ENCODE measurements at regions not wholly inside any gene's neighbourhood (a gene's known extent, or its start where the extent isn't known, plus 50 kb on each side); places are given as distances from the start of the nearest gene placed in this dataset.
"Not testable (repeated sequence)": the region's sequence is repeated elsewhere in the genome, so short reads cannot be mapped to it uniquely, and the experiment has no call there.

DNA sequence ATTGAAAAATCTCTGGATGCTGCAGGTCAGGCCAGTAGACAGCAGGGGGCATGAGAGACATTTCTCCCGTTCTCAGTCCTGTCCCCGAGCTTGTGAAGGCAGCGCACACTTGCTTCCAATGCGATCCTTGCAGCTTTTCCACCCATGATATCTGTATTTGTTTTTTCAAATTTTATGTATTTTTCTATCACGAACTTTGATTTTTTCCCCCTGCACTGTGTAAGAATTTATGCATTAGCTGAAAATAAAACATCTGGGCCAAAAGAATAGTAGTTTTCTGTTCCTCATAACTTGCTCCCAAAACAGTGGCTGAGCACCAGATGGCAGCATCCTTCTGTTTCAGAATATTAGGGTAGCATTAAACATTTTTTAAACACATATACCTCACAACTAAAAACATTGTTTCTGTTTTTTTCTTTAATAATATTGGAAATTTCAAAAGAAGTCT is 90.9 kb upstream of the PABPC3 start:
- H3F3A ChIP-seq (ENCODE audit: insufficient read depth); H3K36me3 ChIP-seq (ENCODE audit: low read depth); H3K9ac ChIP-seq; H4K20me1 ChIP-seq (ENCODE audit: insufficient read depth); H3K9me2 ChIP-seq (ENCODE audit: insufficient read depth); H3K9me3 ChIP-seq (ENCODE audit: low read depth); in situ Hi-C loops (cut with MboI); H3K27ac ChIP-seq; H3K4me1 ChIP-seq (ENCODE audit: insufficient read depth); H2AFZ ChIP-seq; H3K27me3 ChIP-seq (replicated peaks; ENCODE audit: insufficient read depth); H3K79me2 ChIP-seq (ENCODE audit: insufficient read depth): not testable (repeated sequence)
- 3 to 5% methylated on average over 5 of the region's 5 CpGs for WGBS, 2 experiments (ENCODE audit: low coverage in 1 of 2, low lambda C conversion rate in 2 of 2, missing lambda C conversion rate in 2 of 2)
- H3K4me2 ChIP-seq (ENCODE audit: unreplicated experiment), result peak overlapping the region; percentile 94
- DNase-seq, result peak; percentile 59
- peak overlapping the region; percentile 61 for H3K4me3 ChIP-seq

DNA sequence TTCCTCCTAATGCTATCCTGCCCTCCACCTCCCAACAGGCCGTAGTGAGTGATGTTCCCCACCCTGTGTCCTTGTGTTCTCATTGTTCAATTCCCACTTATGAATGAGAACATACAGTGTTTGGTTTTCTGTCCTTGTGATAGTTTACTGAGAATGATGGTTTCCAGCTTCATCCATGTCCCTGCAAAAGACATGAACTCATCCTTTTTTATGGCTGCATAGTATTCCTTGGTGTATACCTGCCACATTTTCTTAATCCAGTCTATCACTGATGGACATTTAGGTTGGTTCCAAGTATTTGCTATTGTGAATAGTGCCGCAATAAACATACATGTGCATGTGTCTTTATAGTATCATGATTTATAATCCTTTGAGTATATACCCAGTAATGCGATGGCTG is 88.5 kb upstream of the PABPC3 start:
- H3K36me3 ChIP-seq (ENCODE audit: low read depth); H3K4me2 ChIP-seq (ENCODE audit: unreplicated experiment); in situ Hi-C loops (cut with MboI); H3K27ac ChIP-seq; H3K79me2 ChIP-seq (ENCODE audit: insufficient read depth); H3F3A ChIP-seq (ENCODE audit: insufficient read depth); H3K9me2 ChIP-seq (ENCODE audit: insufficient read depth); H3K4me3 ChIP-seq; DNase-seq; H2AFZ ChIP-seq; H3K4me1 ChIP-seq (ENCODE audit: insufficient read depth); H3K27me3 ChIP-seq (replicated peaks; ENCODE audit: insufficient read depth); H3K9ac ChIP-seq; H4K20me1 ChIP-seq (ENCODE audit: insufficient read depth); H3K9me3 ChIP-seq (ENCODE audit: low read depth): not testable (repeated sequence)
- WGBS, 2 experiments (ENCODE audit: low coverage in 1 of 2, low lambda C conversion rate in 2 of 2, missing lambda C conversion rate in 2 of 2), result 71 to 78% methylated on average over 3 of the region's 3 CpGs

DNA sequence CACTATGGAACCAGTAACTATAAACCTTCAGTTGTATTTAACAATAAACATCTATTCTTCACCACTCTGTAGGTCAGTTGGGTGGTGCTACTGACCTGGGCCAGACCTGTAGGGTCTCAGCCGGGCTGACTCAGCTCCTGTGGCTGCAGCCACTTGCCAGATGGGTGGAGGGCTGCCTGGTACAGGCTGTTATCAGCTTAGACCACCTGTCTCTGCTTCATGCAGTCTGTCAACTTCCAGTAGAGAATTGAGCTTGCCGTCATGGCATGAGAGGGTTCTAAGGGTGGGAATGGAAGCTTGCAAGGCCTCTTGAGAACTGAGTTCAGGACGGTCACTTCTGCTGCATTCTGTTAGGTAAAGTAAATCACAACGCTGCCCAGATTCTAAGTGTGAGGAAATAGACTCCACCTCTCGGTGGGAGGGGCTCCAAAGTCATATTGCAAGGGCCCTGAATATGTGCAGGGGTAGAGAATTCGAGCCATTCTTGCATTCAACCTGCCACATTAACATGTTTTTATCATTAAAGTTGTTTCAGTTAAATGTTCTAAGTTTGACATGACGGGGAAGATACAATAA is 81.5 kb upstream of the PABPC3 start:
- H3K27ac ChIP-seq; H3K9me3 ChIP-seq (ENCODE audit: low read depth); H3K4me1 ChIP-seq (ENCODE audit: insufficient read depth); H2AFZ ChIP-seq; H3K4me2 ChIP-seq (ENCODE audit: unreplicated experiment); H3K9me2 ChIP-seq (ENCODE audit: insufficient read depth); H3F3A ChIP-seq (ENCODE audit: insufficient read depth); in situ Hi-C loops (cut with MboI); H3K9ac ChIP-seq; H4K20me1 ChIP-seq (ENCODE audit: insufficient read depth); H3K79me2 ChIP-seq (ENCODE audit: insufficient read depth); H3K36me3 ChIP-seq (ENCODE audit: low read depth); H3K4me3 ChIP-seq; DNase-seq: not testable (repeated sequence)
- peaks cover 33% of the 10 kb centered on the region for H3K27me3 ChIP-seq (replicated peaks; ENCODE audit: insufficient read depth)
- WGBS, 2 experiments (ENCODE audit: low coverage in 1 of 2, low lambda C conversion rate in 2 of 2, missing lambda C conversion rate in 2 of 2), result 28 to 36% methylated on average over 7 of the region's 7 CpGs

DNA sequence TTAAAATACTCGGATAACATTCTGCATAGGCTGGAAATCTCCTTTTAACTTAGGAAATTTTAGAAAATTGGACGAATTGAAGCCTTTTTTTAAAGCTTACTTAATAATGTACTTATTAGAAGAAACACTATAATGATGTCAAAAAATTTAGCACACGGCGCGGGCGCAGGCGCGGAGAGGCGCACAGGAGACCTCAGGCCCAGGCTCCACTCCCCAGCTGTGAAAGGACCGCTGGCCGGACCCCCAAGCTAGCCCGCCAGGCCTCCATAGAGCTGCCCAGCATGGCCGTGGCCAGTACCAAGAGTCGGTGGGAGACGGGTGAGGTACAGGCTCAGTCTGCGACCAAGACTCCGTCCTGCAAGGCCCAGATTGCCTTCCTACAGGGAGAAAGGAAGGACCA is 78.8 kb upstream of the PABPC3 start:
- H3K9ac ChIP-seq; H3F3A ChIP-seq (ENCODE audit: insufficient read depth); H3K4me1 ChIP-seq (ENCODE audit: insufficient read depth); H3K4me2 ChIP-seq (ENCODE audit: unreplicated experiment); H4K20me1 ChIP-seq (ENCODE audit: insufficient read depth); H3K36me3 ChIP-seq (ENCODE audit: low read depth); DNase-seq; H3K9me2 ChIP-seq (ENCODE audit: insufficient read depth); H3K9me3 ChIP-seq (ENCODE audit: low read depth); H3K79me2 ChIP-seq (ENCODE audit: insufficient read depth); H3K4me3 ChIP-seq; in situ Hi-C loops (cut with MboI); H3K27ac ChIP-seq; H2AFZ ChIP-seq: not testable (repeated sequence)
- 66 to 68% methylated on average over 17 of the region's 17 CpGs for WGBS, 2 experiments (ENCODE audit: low coverage in 1 of 2, low lambda C conversion rate in 2 of 2, missing lambda C conversion rate in 2 of 2)
- peak; percentile 52 for TF ChIP-seq EZH2 (IDR thresholded peaks at IDR 0.05; ENCODE audit: insufficient read depth, poor library complexity, severe bottlenecking)
- peaks cover 25% of the 10 kb centered on the region for H3K27me3 ChIP-seq (replicated peaks; ENCODE audit: insufficient read depth)

DNA sequence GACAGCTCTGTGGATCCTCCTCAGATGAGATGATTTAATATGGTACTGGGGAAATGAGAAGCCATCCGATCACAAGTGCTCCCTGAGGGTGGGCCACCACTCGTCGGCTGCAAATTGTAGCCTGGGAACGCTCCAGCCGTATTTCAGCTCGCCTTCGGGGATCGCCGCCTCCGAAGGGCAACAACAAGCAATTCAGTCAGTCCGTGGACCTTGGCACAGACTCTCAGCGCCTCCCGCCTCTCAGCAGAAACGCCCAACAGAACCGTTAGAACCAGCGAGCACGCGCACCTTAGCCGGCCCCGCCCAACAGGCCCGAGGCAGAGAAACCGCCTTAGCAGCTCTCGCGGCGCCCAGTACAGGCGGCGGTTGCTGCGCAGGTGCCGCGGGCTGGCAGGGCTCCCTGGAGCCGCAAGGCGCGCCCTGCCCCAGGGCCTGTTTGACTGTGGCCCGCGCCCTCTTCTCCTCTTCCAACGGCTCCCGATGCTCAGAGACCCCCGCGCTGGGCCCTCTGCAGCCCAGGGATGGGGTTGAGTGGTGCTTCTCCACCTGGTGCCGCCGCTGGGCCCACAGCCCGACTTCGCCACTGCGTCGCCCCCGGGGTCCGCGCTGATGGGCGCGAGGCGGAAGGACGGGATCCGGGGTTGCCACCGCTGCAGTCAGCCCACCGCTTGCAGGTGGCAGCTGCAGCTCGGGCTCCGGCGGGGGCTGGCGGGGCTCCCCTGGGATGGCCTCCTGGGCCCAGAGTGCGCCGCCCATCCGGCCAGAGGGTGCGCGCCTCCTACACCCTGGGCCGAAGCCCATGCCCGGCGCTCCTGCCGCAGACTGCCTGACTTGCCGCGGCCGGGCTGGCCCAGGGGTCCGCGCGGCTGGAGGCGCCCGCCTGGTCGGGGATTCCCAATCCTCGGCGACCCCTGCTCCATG is 77.9 kb upstream of the PABPC3 start:
- H3K4me3 ChIP-seq; H3K4me1 ChIP-seq (ENCODE audit: insufficient read depth); H4K20me1 ChIP-seq (ENCODE audit: insufficient read depth); H3K36me3 ChIP-seq (ENCODE audit: low read depth); H3K9ac ChIP-seq; H3F3A ChIP-seq (ENCODE audit: insufficient read depth); H3K27ac ChIP-seq; H3K9me3 ChIP-seq (ENCODE audit: low read depth); DNase-seq; H3K4me2 ChIP-seq (ENCODE audit: unreplicated experiment); H2AFZ ChIP-seq; H3K79me2 ChIP-seq (ENCODE audit: insufficient read depth); in situ Hi-C loops (cut with MboI); H3K9me2 ChIP-seq (ENCODE audit: insufficient read depth): not testable (repeated sequence)
- WGBS, 2 experiments (ENCODE audit: low coverage in 1 of 2, low lambda C conversion rate in 2 of 2, missing lambda C conversion rate in 2 of 2), result 3 to 5% methylated on average over 53 to 55 of the region's 79 CpGs
- peaks cover 30% of the 10 kb centered on the region for H3K27me3 ChIP-seq (replicated peaks; ENCODE audit: insufficient read depth)

All from GM23248 (cell line).